Mucosa of descending colon (tissue), 3 donors: ENCODE measurements at regions not wholly inside any gene's neighbourhood (a gene's known extent, or its start where the extent isn't known, plus 50 kb on each side); places are given as distances from the start of the nearest gene placed in this dataset.

Source experiments
- ATAC-seq: fragments of 200-7000 bp; cut with Tn5 transposase; one replicate; pipeline ENCODE4 v1.9.1; 2020; ENCODE audit warnings: mild to moderate bottlenecking, moderate library complexity
- DNase-seq, 3 donors: peaks; one replicate each; pipeline ENCODE4 v3.0.0-alpha.2; 2020
- H3K36me3 ChIP-seq: fragments of 200-600 bp; one replicate; pipeline ENCODE4 v1.8.0; 2021; ENCODE audit warnings: low read depth, mild to moderate bottlenecking
- H3K4me1 ChIP-seq: fragments of 200-600 bp; one replicate; pipeline ENCODE4 v1.8.0; 2021; ENCODE audit warnings: low read depth, mild to moderate bottlenecking
- H3K4me3 ChIP-seq: fragments of 200-600 bp; one replicate; pipeline ENCODE4 v1.8.0; 2021; ENCODE audit warnings: mild to moderate bottlenecking
- H3K9me3 ChIP-seq: fragments of 200-600 bp; one replicate; pipeline ENCODE4 v1.8.0; 2021; ENCODE audit warnings: mild to moderate bottlenecking
- intact Hi-C, 2 donors: fragments of 100-400 bp; cut with DNase I in 1 of 2; cut with micrococcal nuclease in 1 of 2; formaldehyde crosslinking; loops; one replicate each; pipeline versions ENCODE4 v1.11.0 to v1.11.1; 2022; cut with DNase I, micrococcal nuclease
- TF ChIP-seq, protein P1 (sequence below): fragments of 200-600 bp; IDR thresholded peaks from one replicate; pipeline ENCODE4 v1.8.0; 2022; ENCODE audit warnings: antibody characterized with exemption, mild to moderate bottlenecking
- donor health status: DM: no; HTN: no; CAD: no; lungs with moderate emphysema.
- donor health status: DM: no; HTN: no; CAD: no.
- donor health status: DM: no; HTN: yes; CAD: no.

DNA sequence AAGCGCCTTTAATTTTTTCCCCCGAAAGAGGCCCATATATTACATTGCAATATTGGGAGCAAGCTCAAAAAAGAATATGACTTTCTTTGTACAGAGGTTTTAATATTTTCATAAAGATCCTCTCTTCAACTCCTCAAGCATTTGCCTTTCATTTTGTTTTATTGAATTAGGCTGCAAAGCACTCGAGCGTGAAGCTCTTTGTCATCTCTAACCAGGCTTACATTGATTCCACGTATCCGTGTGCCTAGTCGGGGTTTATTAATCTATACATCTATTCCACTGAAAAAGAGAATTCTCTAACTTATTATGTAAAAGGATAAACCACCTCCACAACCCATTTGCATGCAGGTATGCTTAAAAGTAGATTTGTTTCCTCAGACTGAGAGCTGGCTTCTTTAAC, 234.8 kb upstream of the TMPO start:
- TF ChIP-seq, protein P1, sequence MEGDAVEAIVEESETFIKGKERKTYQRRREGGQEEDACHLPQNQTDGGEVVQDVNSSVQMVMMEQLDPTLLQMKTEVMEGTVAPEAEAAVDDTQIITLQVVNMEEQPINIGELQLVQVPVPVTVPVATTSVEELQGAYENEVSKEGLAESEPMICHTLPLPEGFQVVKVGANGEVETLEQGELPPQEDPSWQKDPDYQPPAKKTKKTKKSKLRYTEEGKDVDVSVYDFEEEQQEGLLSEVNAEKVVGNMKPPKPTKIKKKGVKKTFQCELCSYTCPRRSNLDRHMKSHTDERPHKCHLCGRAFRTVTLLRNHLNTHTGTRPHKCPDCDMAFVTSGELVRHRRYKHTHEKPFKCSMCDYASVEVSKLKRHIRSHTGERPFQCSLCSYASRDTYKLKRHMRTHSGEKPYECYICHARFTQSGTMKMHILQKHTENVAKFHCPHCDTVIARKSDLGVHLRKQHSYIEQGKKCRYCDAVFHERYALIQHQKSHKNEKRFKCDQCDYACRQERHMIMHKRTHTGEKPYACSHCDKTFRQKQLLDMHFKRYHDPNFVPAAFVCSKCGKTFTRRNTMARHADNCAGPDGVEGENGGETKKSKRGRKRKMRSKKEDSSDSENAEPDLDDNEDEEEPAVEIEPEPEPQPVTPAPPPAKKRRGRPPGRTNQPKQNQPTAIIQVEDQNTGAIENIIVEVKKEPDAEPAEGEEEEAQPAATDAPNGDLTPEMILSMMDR: no peak
- Histone ChIP-seq H3K36me3 (no peaks in the 10 kb centered on the region), H3K4me1 (no peaks in the 10 kb centered on the region), H3K9me3 (no peaks in the 10 kb centered on the region), H3K4me3 (no peak overlapping the region)
- intact Hi-C loops: no loop called here
- ATAC-seq (no peak), DNase-seq (no peak)

DNA sequence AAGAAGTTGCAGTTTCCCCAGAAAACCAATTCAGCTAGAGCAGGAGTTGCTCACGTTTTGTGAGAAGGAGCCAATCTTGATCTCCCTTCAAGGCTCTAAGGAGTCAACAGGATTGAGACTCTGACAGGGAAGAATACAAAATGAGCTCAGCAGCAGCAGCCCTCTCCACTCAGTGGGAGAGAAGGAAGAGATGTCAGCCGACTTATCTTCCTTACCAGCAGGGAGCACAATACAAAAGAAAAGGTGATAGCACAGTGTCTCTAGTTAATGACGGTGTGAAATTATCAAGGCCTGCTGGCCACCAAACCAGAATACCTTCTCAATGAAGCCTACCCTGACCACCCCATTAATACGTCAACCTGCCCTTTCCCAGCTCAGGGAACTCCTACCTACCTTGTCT, 223.6 kb upstream of the TMPO start:
- no peaks in the 10 kb centered on the region for H3K9me3 ChIP-seq
- H3K4me3 ChIP-seq: no peak overlapping the region
- TF ChIP-seq, protein P1: no peak
- ATAC-seq (no peak), DNase-seq (no peak)
- H3K36me3 ChIP-seq: no peaks in the 10 kb centered on the region
- H3K4me1 ChIP-seq: no peaks in the 10 kb centered on the region
- intact Hi-C loops: no loop called here

DNA sequence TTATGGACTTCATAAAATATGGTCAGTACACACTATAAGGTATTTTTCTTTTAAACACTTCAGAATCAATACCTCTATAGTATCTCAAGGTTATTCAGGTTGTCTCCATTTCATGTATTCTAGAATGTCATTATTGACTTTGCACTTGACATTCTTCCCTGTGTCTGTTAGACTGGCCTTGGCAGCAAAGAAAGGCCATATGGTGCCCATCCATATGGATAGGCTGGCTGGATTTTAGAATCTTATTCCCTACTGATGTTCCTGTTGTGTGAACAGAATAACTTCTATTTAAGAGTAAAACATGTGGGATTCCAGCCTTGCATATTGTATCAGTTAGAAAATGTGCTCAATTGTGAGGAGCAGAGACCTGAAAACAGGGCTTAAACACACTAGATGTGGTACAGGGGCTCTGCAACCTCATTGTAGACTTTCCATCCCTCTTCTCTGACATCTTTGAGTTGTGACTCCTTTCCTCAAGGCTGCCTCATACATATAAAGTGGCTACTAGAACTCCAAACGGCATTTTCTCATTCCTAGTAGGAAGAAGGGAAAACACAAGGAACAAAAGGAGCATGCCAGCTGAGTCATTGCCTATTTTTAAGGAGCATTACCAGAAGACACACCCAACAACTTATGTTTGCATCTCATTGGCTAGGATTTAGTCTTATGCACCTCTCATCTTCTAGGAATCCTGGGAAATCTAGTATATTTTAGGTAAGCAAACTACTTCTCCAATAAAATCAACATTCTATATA, 221.2 kb upstream of the TMPO start:
- DNase-seq: no peak
- H3K4me3 ChIP-seq: no peak overlapping the region
- no peaks in the 10 kb centered on the region for H3K36me3 ChIP-seq
- no peak for ATAC-seq
- no peaks in the 10 kb centered on the region for H3K4me1 ChIP-seq
- intact Hi-C loops: no loop called here
- no peaks in the 10 kb centered on the region for H3K9me3 ChIP-seq
- TF ChIP-seq, protein P1: no peak

DNA sequence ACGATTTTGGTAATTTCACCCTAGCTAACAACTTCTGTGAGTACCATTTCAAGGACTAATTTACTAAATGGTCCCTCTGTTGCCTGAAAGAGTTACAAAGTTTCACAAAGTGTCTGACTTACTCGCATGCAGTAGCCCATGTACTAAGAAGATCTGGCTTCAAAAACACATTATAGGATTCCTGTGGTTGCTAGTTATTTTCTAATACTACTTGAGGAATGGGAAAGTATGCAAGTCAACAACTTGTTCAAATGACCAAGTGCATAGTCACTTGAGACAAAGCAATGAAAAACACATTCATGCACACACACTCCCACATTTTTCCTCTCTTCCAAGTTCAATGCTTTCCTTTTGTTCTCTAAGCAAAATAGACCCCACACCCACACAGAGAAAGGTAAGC, 219.7 kb upstream of the TMPO start:
- Histone ChIP-seq H3K9me3 (no peaks in the 10 kb centered on the region), H3K36me3 (no peaks in the 10 kb centered on the region), H3K4me1 (no peaks in the 10 kb centered on the region), H3K4me3 (no peak overlapping the region)
- DNase-seq: no peak
- TF ChIP-seq, protein P1: no peak
- ATAC-seq: no peak
- intact Hi-C loops: no loop called here

DNA sequence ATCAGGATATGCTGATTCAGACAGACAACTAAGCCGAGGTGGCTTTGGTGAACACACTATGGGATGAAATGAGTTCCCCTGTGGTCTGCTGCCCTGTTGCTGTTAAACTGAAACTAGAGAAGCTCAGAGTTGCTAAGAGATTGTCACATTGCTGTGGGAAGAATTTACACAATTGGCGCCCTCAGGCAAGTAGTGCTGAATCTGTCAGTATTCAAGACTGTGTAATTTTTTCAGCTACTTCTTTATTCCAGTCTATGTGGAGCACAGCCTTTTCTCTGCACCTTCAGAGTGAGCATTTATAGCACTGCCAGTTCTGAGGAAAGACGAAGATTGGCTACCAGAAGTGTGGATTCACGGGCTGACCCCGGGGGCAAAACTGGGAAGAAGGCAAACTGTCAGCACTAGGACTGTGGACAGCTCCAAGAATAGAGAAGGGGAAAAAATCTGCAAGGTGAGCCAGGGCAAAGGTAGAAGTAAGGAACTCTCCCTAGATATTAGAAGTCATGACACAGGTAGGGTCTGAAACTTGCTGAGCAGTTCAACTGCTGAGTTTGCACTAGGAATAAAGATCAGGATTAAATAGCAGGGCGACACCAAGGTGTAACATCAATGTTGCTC, 218.8 kb upstream of the TMPO start:
- Histone ChIP-seq H3K4me3 (no peak overlapping the region), H3K36me3 (no peaks in the 10 kb centered on the region), H3K4me1 (no peaks in the 10 kb centered on the region), H3K9me3 (no peaks in the 10 kb centered on the region)
- DNase-seq (no peak), ATAC-seq (no peak)
- intact Hi-C loops: no loop called here
- TF ChIP-seq, protein P1: no peak
